NCI-H2227 treated with DMSO at 0.1 percent for 48 hours (cell line): ENCODE measurements at regions not wholly inside any gene's neighbourhood (a gene's known extent, or its start where the extent isn't known, plus 50 kb on each side); places are given as distances from the start of the nearest gene placed in this dataset.
"Not testable (repeated sequence)": the region's sequence is repeated elsewhere in the genome, so short reads cannot be mapped to it uniquely, and the experiment has no call there.

Experiments
- DNase-seq: peaks from one replicate; lab custom pipeline; 2025; lab: John Stamatoyannopoulos, UW

DNA sequence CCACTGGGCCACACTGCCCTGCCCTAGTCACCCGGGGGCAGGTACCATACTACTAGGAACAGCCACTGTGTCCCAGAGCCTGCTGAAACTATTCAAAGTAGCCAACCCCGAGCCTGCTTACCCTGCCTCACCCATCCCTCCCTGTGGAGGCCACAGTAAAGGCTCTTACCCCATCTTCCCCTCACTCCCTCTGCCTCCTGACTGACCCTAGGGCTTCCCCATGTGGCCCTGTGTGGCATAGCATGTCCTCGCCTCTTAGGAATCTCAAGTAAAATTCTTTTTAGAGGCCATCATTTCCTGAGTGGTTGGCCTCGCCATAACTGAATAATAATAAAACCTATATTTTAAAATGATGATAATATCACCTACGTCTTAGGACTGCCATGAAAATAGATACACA lies 112.2 kb upstream of the SLC6A11 start:
- no peak for DNase-seq

- DNase-seq: no peak
These were observed 109.8 kb upstream of the SLC6A11 start for GRCh38 chr3:10706156-10706739.

DNA sequence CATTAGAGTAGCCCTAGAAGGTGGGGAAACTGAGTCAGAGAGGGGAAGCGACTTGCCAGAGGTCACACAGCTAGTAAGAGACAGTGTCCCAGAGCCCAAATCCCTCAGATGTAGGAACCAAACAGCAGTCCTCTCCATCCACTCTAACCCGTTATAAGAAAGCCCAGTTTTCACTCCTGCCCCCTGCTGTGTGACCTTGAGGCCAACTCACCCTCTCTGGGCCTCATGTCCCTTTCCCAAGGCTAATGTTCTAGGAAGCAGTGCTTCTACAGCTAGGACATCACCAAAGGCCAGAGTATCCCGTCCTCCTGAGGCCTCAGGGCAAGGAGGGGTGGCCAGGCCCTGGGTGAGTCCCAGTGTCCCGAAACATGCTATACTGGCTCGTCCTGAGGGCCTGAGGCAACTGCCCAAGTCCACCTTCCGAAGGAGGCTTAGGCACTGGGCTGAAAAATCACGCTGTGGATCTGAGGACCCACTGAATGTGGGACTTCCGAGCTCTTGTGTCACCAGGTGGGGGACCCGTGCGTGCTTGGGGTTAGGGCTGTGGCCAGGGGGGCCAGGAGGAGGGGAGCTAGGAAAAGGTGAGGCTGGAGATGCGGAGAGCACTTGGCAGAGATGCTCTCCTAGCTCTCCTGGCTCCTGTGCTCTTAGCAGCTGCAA lies 109.2 kb upstream of the SLC6A11 start:
- DNase-seq: no peak

DNA sequence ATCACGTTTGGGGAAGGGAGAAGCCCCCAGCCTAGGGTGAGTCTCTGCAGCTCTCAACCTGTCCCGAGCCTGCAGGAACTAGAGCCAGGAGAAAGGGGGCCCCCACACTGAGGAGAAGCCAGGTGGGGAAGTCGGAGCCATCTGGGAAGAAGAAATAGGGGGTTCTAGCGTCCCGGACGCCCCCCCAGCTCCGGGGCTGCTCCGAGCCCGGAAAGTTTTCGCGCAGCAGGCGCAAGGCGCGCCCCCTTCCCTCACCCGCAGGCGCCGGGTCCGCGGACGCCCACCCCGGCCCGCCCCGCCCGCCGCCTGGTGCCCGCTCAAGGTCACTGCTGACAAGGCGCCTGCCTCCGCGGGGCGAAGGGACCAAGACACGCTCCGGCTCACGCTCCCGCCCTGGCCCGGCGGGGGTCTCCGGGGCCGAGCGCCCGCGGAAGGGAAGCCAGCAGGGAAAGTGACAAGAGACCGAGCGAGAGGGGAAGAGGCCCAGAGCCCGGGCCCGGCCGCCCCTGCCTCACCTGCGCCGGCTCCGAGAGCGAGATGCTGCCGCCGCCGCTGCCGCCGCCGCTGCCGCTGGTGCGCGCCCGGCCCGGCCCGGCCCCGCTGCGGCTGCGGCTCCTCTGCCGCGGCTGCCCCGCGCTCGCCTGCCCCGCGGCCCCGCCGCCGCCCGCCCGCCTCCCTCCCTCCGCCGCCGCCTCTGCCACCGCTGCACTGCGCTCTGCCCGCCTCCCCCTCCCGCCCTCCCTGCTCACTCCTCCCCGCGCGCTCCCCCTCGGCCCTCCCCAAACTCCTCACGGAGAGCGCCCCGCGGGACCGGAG lies 108.4 kb upstream of the SLC6A11 start:
- peak; percentile 16 for DNase-seq

- DNase-seq: no peak
These were observed 107.7 kb upstream of the SLC6A11 start for GRCh38 chr3:10708216-10708893.

- DNase-seq: no peak
These were observed 106.8 kb upstream of the SLC6A11 start for GRCh38 chr3:10709110-10709781.

DNA sequence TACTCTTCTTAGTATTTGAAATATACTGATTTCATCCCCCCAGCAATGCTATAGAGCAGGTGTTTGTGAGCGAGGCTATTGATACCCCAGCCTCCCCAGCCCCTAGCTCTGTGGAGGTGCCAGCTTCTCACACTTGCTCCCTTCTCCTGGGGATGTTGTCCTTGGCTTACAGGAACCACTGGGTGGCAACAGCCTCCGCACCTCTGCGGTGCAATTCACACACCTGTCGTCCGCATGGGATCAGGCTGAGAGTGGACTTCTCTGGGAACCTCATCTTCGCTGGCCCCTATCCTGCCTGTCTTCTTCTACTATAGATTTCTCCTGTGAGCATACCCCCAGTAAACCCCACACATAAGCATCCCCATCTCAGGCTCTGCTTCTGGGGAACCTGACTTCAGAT lies 103.9 kb upstream of the SLC6A11 start:
- no peak for DNase-seq

GRCh38 chr3:10713656-10714055 lies 102.4 kb upstream of the SLC6A11 start:
- DNase-seq: no peak

DNA sequence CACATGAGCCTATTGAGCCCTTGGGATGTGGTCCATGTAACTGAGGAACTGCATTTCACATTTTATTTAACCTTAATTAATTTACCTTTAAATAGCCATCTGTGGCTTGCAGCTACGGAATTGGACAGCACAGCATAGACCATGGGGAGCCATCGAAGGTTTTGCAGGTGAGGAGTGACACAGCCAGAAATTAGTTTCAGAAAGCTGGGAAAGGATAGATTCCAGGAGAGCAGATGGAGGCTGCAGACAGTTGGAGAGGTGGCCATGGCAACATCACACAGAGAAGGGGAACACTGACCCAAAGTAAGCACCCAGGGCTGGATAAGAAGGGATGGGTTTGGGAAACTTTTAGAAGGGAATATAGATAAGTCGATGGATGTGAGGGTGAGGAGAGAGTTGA lies 100.1 kb upstream of the SLC6A11 start:
- DNase-seq: no peak

GRCh38 chr3:10716964-10717363 lies 99.1 kb upstream of the SLC6A11 start:
- no peak for DNase-seq

GRCh38 chr3:10717756-10718155 lies 98.3 kb upstream of the SLC6A11 start:
- DNase-seq: no peak

- DNase-seq: no peak
These were observed 94.9 kb upstream of the SLC6A11 start for GRCh38 chr3:10721101-10721500.

- DNase-seq: no peak
These were observed 93.1 kb upstream of the SLC6A11 start for GRCh38 chr3:10722911-10723310.

DNA sequence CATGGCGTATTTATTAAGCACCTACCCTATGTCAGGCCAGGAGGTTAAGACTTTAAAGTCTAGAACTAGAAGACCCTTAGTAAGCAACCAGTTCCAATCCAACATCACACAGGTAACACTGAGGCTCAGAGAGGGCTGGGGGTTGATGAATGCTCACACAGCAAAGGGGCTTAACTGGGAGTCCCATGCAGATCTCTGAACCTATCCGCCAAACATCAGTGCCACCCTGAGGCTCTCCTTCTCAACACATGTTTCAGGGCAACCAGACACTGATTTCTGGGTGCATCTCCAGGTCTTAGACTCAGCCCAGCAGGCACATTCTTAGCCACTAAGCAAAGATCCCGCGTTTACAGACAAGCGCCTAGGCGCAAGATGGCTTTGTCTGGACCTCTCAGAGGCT lies 92.0 kb upstream of the SLC6A11 start:
- no peak for DNase-seq

DNA sequence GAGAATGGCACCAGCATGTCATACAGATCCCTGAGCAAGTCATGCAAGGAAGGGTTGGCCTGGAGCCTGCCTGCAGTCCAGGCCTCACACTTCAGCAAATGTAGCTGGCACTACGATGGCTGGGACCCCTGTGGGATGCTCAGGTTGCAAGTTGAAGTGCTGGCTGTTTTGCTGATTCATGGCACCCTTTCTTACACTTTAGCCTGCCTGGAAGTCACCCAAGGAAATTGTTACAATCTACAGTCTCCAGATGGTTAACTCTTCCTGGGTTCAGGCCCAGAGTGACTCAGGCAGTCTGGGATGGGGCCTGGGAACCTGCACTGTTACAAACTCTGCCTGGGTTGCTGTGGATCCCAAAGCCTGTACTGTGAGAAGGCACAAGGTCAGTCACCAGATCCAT lies 91.0 kb upstream of the SLC6A11 start:
- DNase-seq: no peak

- no peak for DNase-seq
These were observed 90.2 kb upstream of the SLC6A11 start for GRCh38 chr3:10725846-10726245.

- no peak for DNase-seq
These were observed 89.2 kb upstream of the SLC6A11 start for GRCh38 chr3:10726787-10727186.

- no peak for DNase-seq
These were observed 86.6 kb upstream of the SLC6A11 start for GRCh38 chr3:10729439-10729838.

DNA sequence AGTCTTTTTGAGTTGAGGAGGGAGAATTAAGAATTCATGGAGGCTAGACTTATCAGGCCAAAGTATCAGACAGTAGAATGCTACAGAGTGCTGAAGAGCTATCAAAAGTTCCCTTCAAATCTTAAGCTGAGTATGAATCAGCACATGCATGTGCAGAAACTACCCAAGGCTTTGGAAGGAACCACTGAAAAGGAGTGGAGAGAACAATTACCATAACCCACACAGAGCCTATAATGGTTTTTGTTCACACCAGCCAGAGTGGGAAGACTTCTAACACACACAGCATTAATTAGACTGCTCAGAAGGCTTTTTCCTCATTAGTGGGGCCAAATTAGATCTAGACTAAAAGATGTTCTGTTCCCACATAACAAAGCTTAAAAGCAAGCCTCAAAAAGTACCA lies 83.7 kb upstream of the SLC6A11 start:
- DNase-seq: no peak

DNA sequence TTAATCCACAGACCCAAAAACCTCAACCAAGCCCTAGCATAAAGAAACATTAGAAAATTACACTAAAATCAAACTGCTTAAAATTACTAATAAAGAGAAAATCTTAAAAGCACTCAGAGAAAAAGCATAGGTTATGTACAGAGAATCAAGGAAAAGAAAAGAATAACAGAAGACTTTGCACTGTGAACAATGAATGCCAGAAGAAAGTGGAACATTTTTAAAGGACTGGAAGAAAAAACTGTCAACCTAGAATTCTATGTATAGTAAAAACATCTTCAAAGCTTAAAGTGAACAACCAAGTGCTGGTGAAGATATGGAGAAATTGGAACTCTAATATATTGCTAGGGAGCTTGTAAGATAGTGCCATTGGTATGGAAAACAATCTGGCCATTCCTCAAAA lies 82.7 kb upstream of the SLC6A11 start:
- no peak for DNase-seq

DNA sequence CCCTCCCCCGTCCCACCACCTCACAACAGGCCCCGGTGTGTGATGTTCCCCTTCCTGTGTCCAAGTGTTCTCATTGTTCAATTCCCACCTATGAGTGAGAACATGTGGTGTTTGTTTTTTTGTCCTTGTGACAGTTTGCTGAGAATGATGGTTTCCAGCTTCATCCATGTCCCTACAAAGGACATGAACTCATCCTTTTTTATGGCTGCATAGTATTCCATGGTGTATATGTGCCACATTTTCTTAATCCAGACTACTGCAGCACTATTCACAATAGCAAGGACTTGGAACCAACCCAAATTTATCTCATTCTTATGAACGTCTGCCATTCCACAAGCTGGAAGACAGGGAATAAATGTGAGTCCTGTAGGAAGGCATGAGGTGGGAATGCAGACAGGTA lies 79.6 kb upstream of the SLC6A11 start:
- not testable (repeated sequence) for DNase-seq

GRCh38 chr3:10737785-10738184 lies 78.2 kb upstream of the SLC6A11 start:
- DNase-seq: no peak
